ENCODE measurements at regions not wholly inside any gene's neighbourhood (a gene's known extent, or its start where the extent isn't known, plus 50 kb on each side); places are given as distances from the start of the nearest gene placed in this dataset.

- no peak overlapping the region for H3K27ac ChIP-seq
- TF ChIP-seq ZFX (IDR thresholded peaks at IDR 0.05; ENCODE audit: borderline replicate concordance) (no peak), CTCF (IDR thresholded peaks at IDR 0.05) (no peak)
Observed at GRCh38 chr2:180231015-180231414, 223.9 kb upstream of the CWC22 start.

DNA sequence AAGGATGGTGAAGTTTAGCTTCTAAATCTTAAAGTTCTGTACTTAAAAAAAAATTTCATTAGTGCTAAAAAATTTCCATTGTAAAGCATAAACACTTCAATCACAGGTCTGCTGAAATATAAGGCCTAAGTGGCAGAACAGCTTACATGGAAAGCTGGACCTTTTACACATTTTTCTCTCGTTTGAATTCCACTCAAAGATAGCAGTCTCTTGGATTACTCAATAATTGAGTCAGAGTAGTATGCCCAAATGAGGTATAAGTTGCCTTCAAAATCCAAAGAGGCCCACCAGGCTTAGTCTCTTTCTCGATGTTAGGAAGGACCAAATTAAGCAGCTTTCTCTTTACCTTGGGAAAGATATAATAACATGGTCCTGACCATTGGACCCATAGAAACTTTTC is 220.4 kb upstream of the CWC22 start:
- H3K27ac ChIP-seq: no peak overlapping the region
- TF ChIP-seq CTCF (IDR thresholded peaks at IDR 0.05): no peak

DNA sequence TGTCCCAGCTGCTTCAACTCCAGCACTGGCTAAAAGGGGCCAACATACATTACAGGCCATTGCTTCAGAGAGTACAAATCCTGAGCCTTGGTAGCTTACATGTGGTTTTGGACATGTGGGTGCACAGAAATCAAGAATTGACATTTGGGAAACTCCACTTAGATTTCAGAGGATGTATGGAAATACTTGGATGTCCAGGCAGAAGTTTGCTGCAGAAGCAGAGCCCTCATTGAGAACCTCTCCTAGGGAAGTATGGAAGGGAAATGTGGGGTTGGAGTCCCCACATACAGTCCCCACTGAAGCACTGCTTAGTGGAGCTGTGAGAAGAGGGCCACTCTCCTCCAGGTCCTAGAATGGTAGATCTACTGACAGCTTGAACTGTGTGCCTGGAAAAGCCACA is 218.0 kb upstream of the CWC22 start:
- no peak for TF ChIP-seq CTCF (IDR thresholded peaks at IDR 0.05)
- TF ChIP-seq ZFX (IDR thresholded peaks at IDR 0.05; ENCODE audit: borderline replicate concordance): no peak
- no peak overlapping the region for H3K27ac ChIP-seq

DNA sequence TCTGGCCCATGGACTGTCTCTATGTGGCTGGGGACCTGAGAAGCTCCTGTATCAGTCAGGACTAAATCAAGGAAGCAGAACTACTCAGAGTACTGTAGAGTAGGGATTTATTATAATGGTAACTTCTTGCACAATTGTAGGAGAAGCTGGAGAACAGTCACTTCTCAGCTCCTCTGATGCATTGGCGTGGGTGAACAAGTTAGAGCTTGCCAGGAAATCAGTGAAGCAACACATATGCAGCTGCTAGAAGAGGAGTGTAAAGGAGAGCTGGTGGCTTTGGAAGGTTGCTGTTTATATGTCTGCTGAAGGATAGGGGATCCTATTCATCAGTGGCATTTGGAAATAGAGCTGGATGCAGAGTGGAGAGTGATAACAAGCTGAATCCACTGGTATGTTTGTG is 215.5 kb upstream of the CWC22 start:
- H3K27ac ChIP-seq: no peak overlapping the region
- TF ChIP-seq CTCF (IDR thresholded peaks at IDR 0.05) (no peak), ZFX (IDR thresholded peaks at IDR 0.05; ENCODE audit: borderline replicate concordance) (no peak)

DNA sequence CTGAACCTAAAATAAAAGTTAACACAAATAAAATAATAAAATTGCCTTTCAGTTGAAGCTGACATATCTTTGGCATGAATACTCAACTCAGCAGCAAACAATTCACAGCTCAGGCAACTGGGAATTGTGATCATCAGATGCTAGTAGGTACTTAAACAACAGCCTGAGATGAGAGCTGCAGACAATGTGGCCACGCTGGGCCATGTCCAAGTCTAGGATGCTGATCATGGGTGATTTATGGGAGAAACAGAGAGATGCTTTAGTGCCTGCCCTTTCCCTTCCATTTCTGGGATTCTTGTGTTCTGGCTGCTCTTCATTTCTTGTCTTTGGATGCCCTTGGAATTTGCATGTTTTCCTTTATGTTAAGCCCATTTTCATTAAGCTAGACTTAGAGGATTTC is 212.4 kb upstream of the CWC22 start:
- no peak overlapping the region for H3K27ac ChIP-seq
- TF ChIP-seq ZFX (IDR thresholded peaks at IDR 0.05; ENCODE audit: borderline replicate concordance) (no peak), CTCF (IDR thresholded peaks at IDR 0.05) (no peak)

- TF ChIP-seq ZFX (IDR thresholded peaks at IDR 0.05; ENCODE audit: borderline replicate concordance) (no peak), CTCF (IDR thresholded peaks at IDR 0.05) (no peak)
- H3K27ac ChIP-seq: no peak overlapping the region
Observed at GRCh38 chr2:180208841-180209240, 201.7 kb upstream of the CWC22 start.

DNA sequence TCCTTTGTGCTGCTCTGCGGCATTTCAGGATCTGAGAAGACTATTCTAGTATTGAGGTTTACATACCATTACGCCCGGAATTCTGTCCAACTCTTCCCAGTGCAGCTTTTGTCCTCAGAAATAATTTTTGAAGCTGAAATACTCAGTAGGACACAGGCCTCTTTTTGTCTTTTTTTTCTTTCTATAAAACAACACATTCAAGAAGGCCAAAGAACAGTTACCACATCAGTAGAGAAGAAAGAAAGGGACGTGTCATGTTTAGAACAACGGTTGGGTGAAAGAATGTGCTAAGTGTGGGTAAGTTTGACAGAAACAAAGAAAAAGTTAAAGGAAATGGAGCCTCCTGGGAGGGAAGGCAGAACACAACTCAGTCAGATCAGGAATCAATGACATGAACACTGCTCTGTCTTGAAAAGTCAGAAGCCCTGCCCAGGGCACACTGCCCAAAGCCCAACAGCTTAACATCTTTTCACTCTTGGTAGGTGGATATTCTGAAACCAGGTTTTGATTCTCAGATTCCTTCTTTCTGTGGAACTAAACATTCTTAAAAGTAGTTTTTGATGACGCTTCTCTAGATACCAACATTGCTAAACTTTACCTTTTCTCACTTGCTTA is 198.6 kb upstream of the CWC22 start:
- TF ChIP-seq CTCF (IDR thresholded peaks at IDR 0.05): no peak
- no peak for TF ChIP-seq ZFX (IDR thresholded peaks at IDR 0.05; ENCODE audit: borderline replicate concordance)
- H3K27ac ChIP-seq: no peak overlapping the region

Measured in 22Rv1 (cell line).